ENCODE measurements at regions not wholly inside any gene's neighbourhood (a gene's known extent, or its start where the extent isn't known, plus 50 kb on each side); places are given as distances from the start of the nearest gene placed in this dataset.

GRCh38 chr22:44632541-44633396, 69.2 kb upstream of the PRR5 start:
- FAIRE-seq (no peak), ATAC-seq (no peak), DNase-seq (ENCODE audit: low read depth, low spot score) (no peak)
- Histone ChIP-seq H3K4me2 (ENCODE audit: control insufficient read depth, insufficient read depth) (no peak overlapping the region), H3K4me1 (ENCODE audit: control insufficient read depth, insufficient read depth, low read length) (no peaks in the 10 kb centered on the region), H3K79me2 (ENCODE audit: control insufficient read depth, insufficient read depth, low read length) (no peaks in the 10 kb centered on the region), H3K4me3 (no peak overlapping the region), H3K9ac (ENCODE audit: control insufficient read depth, insufficient read depth, low read length) (no peak overlapping the region), H2AFZ (ENCODE audit: control insufficient read depth, low read depth, low read length) (no peak overlapping the region), H3K36me3 (ENCODE audit: control insufficient read depth in 2 of 2, insufficient read depth in 2 of 2, low read length in 1 of 2) (no peaks in the 10 kb centered on the region), H4K20me1 (ENCODE audit: control insufficient read depth, insufficient read depth) (no peaks in the 10 kb centered on the region), H3K9me3 (replicated peaks; ENCODE audit: control insufficient read depth, insufficient read depth, low read length) (no peaks in the 10 kb centered on the region), H3K27me3 (replicated peaks in 1 of 2; ENCODE audit: control insufficient read depth in 2 of 2, insufficient read depth in 2 of 2, low read length in 1 of 2) (no peaks in the 10 kb centered on the region), H3K27ac (ENCODE audit: control insufficient read depth, insufficient read depth) (no peak overlapping the region)
- intact Hi-C loops (cut with micrococcal nuclease; ENCODE audit: unreplicated experiment), result no loop called here
- in situ Hi-C loops (cut with MboI), result no loop called here
- CTCF ChIA-PET, result no interaction called here
- SMC1A ChIA-PET (ENCODE audit: uncharacterized antibody, unreplicated experiment), result no interaction called here
- WGBS (ENCODE audit: insufficient coverage, insufficient replicate concordance, low lambda C conversion rate, missing lambda C conversion rate), result 14% methylated on average over 7 of the region's 7 CpGs
- POLR2A ChIA-PET, result no interaction called here
- BruUV-seq (replicated peaks), result no TSS peak
- TF ChIP-seq MXI1 (IDR thresholded peaks at IDR 0.05; ENCODE audit: low read depth, low read length), result no peak
- no peak for TF ChIP-seq ZNF384 (IDR thresholded peaks at IDR 0.05; ENCODE audit: borderline replicate concordance, low read depth, low read length)
- TF ChIP-seq CREB1 (IDR thresholded peaks at IDR 0.05; ENCODE audit: low read depth), result no peak
- TF ChIP-seq MEF2B (IDR thresholded peaks at IDR 0.05; ENCODE audit: partially characterized antibody, poor library complexity, severe bottlenecking), result no peak
- TF ChIP-seq MYC (IDR thresholded peaks at IDR 0.05; ENCODE audit: insufficient read depth, insufficient read length, insufficient replicate concordance, low read length, severe bottlenecking), result no peak
- TF ChIP-seq SPI1 (IDR thresholded peaks at IDR 0.05; ENCODE audit: borderline replicate concordance, insufficient read depth, low read depth, low read length), result no peak
- TF ChIP-seq BCL11A (IDR thresholded peaks at IDR 0.05; ENCODE audit: low read depth, low read length), result no peak
- TF ChIP-seq FOXM1 (IDR thresholded peaks at IDR 0.05; ENCODE audit: low read depth, low read length), result no peak
- no peak for TF ChIP-seq TCF12 (IDR thresholded peaks at IDR 0.05; ENCODE audit: low read depth, low read length)
- TF ChIP-seq NR2C1 (IDR thresholded peaks at IDR 0.05), result no peak
- TF ChIP-seq STAT3 (IDR thresholded peaks at IDR 0.05; ENCODE audit: low read depth, low read length), result no peak
- RAD21 ChIA-PET (ENCODE audit: unreplicated experiment), result no interaction called here
